Hematopoietic multipotent progenitor cell treated with erythropoietin and hydrocortisone succinate and interleukin-3 and kit ligand, for 8 days (in vitro differentiated cells): ENCODE measurements at regions not wholly inside any gene's neighbourhood (a gene's known extent, or its start where the extent isn't known, plus 50 kb on each side); places are given as distances from the start of the nearest gene placed in this dataset.
"Not testable (repeated sequence)": the region's sequence is repeated elsewhere in the genome, so short reads cannot be mapped to it uniquely, and the experiment has no call there.

Experiments
- DNase-seq: peaks from one replicate; pipeline ENCODE4 v3.0.0-alpha.2; 2015

GRCh38 chr5:99879791-99880511 is 655.2 kb upstream of the FAM174A start:
- DNase-seq, result no peak

- no peak for DNase-seq
These were observed 656.3 kb upstream of the FAM174A start for GRCh38 chr5:99878830-99879229.

DNA sequence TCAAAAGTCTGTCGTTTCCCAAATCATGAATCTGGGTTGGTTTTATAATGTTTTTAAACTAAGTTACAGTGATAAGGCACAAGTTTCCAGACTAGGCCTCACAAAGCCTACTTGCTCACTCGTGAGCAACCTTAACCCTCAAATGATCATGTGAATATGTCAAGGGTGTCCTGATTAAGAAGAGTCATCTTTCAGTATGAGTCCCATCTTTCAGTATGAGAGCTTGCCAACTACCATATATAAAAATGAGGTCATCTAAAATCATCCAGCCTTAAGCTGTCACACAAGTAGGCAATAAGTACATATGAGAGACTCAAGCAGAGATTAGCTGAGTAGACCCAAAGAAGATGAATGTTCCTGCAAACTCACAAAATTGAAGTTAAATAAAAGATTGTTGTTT is 668.4 kb upstream of the FAM174A start:
- DNase-seq, result no peak

DNA sequence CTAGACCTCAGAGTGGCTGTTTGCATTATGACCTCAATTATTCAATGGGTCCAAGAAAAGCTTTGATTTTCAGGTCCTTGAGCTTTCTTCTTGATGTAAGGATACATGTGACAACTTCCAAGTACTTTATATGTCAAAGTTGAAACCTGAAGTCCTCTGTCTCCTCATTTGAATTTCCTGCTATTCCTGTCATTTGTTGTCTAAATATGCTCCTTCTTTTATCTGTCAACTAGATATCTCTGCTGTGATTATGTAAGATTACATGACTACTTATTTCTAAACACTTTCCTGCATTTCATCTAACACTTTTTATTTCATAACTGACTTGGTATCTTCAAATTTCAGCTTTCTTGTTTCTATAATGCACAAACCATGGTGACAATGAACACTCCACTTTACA is 670.0 kb upstream of the FAM174A start:
- no peak for DNase-seq

DNA sequence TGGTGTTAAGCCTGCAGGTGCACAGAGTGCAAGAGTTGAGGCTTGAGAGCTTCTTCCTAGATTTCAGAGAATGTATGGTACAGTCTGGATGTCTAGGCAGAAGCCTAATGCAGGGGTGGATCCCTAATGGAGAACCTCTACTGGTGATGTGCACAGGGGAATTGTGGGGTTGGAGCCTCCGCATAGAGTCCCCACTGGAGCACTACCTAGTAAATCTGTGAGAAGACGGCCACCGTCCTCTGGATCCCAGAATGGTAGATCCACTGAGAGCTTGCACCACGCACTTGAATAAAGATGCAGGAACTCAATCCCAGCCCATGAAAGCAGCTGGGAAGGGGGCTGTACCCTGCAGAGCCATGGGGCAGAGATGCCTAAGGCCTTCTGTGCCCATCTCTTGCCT is 699.4 kb upstream of the FAM174A start:
- DNase-seq, result no peak

DNA sequence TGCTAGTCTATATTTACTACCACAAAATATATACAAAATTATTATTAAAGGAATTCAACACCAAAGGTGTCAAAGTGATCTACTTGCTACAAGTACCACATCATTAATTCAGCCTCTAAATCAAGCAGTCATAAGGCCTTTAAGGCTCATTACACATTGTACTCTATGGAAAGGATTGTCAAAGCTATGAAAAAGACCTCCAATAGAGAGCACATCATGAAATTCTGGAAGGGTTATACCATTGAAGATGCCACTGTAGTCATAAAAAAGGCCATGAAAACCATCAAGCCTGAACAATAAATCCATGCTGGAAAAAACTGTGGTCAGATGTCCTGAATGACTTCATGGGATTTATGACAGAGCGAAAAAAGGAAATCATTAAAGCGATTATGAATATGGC is 708.0 kb upstream of the FAM174A start:
- no peak for DNase-seq

DNA sequence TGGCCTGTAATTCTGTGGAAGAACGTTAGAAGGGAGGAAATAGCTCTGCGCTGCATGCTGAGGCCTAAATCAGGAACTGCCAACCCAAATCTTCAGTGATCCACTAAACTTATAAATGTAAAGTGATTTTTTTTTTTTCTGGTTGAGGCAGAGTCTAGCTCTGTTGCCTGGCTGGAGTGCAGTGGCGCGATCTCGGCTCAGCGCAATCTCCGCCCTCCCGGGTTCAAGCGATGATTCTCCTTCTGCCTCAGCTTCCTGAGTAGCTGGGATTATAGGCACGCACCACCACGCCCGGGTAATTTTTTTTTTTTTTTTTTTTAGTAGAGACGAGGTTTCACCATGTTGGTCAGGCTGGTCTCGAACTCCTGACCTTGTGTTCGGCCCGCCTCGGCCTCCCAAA is 717.4 kb upstream of the FAM174A start:
- no peak for DNase-seq

GRCh38 chr5:99814321-99815063 is 720.7 kb upstream of the FAM174A start:
- no peak for DNase-seq

DNA sequence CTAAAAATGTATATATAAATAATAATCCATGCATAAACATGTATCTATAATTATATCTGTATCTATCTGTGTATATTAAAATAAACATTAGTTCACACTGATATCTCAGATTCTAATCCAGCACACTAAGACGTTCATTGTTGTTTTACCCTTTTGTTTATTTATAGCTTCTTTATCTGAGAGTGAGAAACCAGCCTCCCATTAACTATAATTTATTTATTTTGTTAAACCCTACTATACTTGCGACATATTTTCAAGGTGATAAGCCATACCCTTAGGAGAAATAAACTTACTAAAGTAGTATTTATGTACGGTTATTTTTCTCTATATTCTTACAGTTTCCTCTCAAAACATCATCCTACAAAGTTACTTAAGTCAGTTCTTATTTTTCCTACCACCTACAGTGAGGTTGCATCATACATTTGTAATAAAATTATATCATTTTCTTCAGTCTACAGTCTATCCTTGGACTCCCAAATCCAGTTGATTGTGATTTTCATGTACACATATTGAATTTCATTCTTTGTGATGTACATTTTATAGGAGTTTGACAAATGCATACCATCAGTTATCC is 726.4 kb upstream of the FAM174A start:
- no peak for DNase-seq

GRCh38 chr5:99807346-99807745 is 727.8 kb upstream of the FAM174A start:
- no peak for DNase-seq

GRCh38 chr5:99795031-99795430 is 740.1 kb upstream of the FAM174A start:
- no peak for DNase-seq

DNA sequence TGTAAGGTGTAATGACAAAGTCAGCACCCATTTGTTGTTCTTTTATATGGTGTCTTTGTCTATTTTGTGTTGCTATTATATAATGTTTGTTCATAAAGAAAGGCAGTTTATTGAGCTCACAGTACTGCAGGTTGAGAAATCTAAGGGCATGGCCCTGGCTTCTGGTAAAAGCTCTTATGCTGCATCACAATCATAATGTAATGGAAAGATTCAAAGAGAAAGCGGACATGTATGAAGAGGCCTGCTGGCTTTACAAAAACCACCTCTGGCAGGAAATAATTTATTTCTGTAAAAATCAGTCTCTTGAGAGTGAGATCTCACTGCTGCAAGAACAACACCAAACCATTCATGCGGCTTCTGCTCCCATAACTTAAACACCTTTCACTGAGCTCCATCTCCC is 746.7 kb upstream of the FAM174A start:
- no peak for DNase-seq

- no peak for DNase-seq
These were observed 760.0 kb upstream of the FAM174A start for GRCh38 chr5:99775189-99775588.

DNA sequence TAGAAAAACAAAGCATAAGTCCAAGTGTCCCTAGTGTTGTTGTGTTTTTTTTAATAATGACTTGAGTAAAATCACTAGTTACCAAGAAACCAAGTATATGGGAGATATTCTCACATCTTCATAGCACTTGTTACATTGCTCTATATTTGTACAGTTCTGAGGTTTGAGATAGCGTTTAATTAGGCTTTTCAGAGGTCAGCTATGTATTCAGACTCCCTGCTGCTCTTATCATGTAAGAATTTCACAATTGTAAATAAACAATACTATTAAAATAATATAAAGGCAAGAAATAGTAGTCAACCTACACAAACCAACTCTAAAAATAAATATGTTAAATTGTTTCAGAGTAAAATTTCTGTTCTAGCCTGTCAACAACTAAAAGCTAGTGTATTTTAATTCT is 761.9 kb upstream of the FAM174A start:
- no peak for DNase-seq

- no peak for DNase-seq
These were observed 763.9 kb upstream of the FAM174A start for GRCh38 chr5:99771296-99771695.

GRCh38 chr5:99765011-99765410 is 770.2 kb upstream of the FAM174A start:
- DNase-seq, result no peak

GRCh38 chr5:99763021-99763774 is 772.0 kb upstream of the FAM174A start:
- DNase-seq, result no peak

- DNase-seq, result no peak
These were observed 787.8 kb upstream of the FAM174A start for GRCh38 chr5:99747342-99747741.

DNA sequence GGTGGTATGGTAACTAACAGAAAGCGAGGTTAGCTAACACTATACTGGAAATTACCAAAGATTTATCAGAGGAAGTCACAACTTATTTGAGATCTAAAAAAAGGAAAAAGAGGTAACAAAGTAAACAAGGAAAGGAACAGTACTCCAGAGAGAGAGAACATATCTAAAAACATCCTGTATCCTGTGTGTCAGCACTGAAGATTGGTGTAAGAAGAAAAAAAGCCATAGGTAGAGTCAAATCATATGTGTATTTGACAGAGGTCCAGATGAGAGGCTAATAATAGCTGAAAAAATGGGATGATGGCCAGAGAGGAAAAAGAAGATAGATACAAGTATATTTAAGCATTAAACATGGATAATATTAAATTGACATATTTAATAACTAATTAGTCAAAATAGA is 802.0 kb upstream of the FAM174A start:
- not testable (repeated sequence) for DNase-seq

- not testable (repeated sequence) for DNase-seq
These were observed 801.8 kb upstream of the CHD1 start for GRCh38 chr5:99730653-99731052.

DNA sequence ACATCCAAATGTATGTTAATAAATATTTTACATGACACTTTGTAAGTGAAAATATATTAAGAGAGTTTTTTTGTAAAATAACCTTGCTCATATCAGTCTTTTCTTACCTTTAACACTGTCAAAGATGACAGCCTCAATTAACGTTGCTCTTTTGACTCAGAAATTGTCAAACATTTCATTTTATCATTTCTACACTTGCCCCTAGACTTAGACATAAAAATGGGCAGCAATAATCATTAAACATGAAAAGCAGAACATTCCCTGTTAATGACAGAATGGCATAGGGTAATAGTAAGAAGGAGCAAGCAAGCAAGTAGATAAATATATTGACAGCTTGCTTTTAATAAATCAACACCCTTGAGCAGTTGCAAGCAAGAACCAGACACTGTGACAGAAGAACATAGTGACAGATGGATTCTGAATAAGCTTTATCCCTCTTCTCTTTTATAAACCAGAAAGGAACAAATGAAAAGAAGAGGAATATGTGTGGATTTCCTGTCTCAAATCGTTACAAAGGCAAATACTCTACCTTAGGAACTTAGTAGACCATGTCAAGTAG is 796.0 kb upstream of the CHD1 start:
- no peak for DNase-seq

DNA sequence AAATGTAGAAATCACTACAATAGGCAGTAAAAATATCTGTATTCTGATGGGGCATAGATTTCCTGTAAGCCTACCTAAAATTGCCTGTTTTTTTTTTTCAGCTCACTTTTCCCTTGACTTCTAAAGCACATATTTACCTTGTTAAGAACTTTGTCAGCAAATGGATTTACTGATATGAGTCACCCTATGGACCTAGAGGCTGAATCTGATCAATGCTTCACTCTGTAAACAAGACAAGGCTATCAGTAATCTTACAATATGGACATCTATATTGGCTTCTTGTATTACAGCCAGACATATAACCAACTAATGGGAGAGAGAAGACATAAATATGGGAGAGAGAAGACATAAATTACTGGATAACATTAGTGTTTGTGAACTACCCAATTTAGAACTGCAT is 792.7 kb upstream of the CHD1 start:
- DNase-seq, result no peak

DNA sequence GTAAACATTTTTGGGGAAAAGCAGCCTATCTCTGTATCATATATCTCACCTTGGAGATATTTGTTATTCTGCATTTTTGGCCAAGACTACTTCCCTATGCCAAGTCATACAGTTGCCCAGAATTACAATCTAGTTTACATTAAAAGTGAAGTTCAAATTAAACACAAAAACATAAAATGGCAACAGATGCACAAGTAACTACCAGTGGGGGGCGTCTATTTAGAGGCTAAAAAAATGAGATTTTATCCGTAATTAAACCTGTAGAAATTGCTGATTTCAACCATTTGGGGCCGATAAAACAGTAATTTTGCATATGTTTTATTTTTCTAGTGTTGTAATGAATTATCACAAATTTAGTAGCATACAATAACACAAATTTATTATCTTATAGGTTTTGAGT is 787.1 kb upstream of the CHD1 start:
- DNase-seq, result no peak
